Mucosa of descending colon (tissue), 3 donors: ENCODE measurements at regions not wholly inside any gene's neighbourhood (a gene's known extent, or its start where the extent isn't known, plus 50 kb on each side); places are given as distances from the start of the nearest gene placed in this dataset.
A peak's percentile ranks its signal among the peaks of the same experiment; 100 is the strongest.
"Not testable (repeated sequence)": the region's sequence is repeated elsewhere in the genome, so short reads cannot be mapped to it uniquely, and the experiment has no call there.

Experiments
- ATAC-seq: fragments of 200-7000 bp; cut with Tn5 transposase; one replicate; pipeline ENCODE4 v1.9.1; 2020; ENCODE audit warnings: mild to moderate bottlenecking, moderate library complexity
- DNase-seq, 3 donors: peaks; one replicate each; pipeline ENCODE4 v3.0.0-alpha.2; 2020
- H3K36me3 ChIP-seq: fragments of 200-600 bp; one replicate; pipeline ENCODE4 v1.8.0; 2021; ENCODE audit warnings: low read depth, mild to moderate bottlenecking
- H3K4me1 ChIP-seq: fragments of 200-600 bp; one replicate; pipeline ENCODE4 v1.8.0; 2021; ENCODE audit warnings: low read depth, mild to moderate bottlenecking
- H3K4me3 ChIP-seq: fragments of 200-600 bp; one replicate; pipeline ENCODE4 v1.8.0; 2021; ENCODE audit warnings: mild to moderate bottlenecking
- H3K9me3 ChIP-seq: fragments of 200-600 bp; one replicate; pipeline ENCODE4 v1.8.0; 2021; ENCODE audit warnings: mild to moderate bottlenecking
- intact Hi-C, 2 donors: fragments of 100-400 bp; cut with DNase I in 1 of 2; cut with micrococcal nuclease in 1 of 2; formaldehyde crosslinking; loops; one replicate each; pipeline versions ENCODE4 v1.11.0 to v1.11.1; 2022; cut with DNase I, micrococcal nuclease
- TF ChIP-seq, protein P1 (sequence below): fragments of 200-600 bp; IDR thresholded peaks from one replicate; pipeline ENCODE4 v1.8.0; 2022; ENCODE audit warnings: antibody characterized with exemption, mild to moderate bottlenecking
- donor health status: DM: no; HTN: no; CAD: no; lungs with moderate emphysema.
- donor health status: DM: no; HTN: no; CAD: no.
- donor health status: DM: no; HTN: yes; CAD: no.

DNA sequence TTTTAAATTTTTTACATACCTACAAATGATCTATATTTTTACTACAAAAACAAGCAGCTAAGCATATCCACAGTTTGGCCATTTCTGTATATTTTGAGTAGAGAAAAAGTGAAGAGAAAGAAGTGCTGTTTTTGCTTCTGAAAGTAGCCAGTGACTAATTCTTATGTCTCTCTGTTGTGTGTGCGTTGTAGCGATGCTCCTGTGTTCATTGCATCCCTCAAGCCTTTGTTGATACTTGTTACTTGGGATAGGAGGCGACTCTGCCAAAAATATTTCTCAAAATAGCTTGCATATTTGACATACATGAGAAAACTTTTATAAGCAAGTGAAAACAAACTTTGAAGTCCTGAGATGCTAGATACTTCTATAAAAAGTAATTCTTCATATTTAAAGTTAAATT, 714.1 kb downstream of the FSCB start:
- ATAC-seq (no peak), DNase-seq (no peak)
- Histone ChIP-seq H3K9me3 (no peaks in the 10 kb centered on the region), H3K4me3 (no peak overlapping the region), H3K4me1 (no peaks in the 10 kb centered on the region), H3K36me3 (no peaks in the 10 kb centered on the region)
- intact Hi-C loops = no loop called here
- TF ChIP-seq, protein P1, sequence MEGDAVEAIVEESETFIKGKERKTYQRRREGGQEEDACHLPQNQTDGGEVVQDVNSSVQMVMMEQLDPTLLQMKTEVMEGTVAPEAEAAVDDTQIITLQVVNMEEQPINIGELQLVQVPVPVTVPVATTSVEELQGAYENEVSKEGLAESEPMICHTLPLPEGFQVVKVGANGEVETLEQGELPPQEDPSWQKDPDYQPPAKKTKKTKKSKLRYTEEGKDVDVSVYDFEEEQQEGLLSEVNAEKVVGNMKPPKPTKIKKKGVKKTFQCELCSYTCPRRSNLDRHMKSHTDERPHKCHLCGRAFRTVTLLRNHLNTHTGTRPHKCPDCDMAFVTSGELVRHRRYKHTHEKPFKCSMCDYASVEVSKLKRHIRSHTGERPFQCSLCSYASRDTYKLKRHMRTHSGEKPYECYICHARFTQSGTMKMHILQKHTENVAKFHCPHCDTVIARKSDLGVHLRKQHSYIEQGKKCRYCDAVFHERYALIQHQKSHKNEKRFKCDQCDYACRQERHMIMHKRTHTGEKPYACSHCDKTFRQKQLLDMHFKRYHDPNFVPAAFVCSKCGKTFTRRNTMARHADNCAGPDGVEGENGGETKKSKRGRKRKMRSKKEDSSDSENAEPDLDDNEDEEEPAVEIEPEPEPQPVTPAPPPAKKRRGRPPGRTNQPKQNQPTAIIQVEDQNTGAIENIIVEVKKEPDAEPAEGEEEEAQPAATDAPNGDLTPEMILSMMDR = no peak

DNA sequence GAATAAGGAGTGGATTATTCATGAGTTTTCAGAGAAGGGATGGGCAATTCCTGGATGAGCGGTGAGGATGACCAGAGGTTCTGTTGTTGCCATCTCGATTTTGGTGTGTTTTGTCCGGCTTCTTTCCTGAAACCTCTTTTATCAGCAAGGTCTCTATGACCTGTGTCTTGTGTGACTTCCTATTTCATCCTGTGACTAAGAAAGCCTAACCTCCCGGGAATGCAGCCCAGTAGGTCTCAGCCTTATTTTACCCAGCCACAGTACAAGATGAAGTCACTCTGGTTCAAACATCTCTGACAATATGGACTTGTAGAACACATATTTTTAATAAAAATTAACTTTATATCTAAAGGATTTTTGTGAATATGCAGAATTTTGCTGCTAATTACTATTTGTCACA, 716.4 kb downstream of the FSCB start:
- no peaks in the 10 kb centered on the region for H3K36me3 ChIP-seq
- ATAC-seq (no peak), DNase-seq (no peak)
- TF ChIP-seq, protein P1 = no peak
- intact Hi-C loops = no loop called here
- no peaks in the 10 kb centered on the region for H3K4me1 ChIP-seq
- no peaks in the 10 kb centered on the region for H3K9me3 ChIP-seq
- no peak overlapping the region for H3K4me3 ChIP-seq

DNA sequence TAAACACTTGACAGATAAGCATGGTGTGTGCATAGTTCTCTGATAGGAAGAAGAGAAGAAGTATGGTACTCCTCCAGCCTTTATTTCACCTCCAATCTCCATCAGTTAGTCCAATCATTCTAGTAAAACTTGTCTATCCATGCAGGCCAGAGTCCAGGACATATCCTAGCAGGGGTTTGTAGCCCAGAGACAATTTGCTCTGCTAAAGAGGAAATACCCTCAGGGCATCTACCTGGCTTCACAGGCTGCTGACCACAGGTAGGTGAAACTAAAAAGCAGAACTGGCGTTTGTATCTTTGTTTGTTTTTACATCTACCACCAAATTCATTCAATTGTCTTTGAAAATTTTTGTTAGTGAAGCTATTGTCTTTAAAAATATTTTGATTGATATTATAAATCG, 717.6 kb downstream of the FSCB start:
- DNase-seq = no peak
- ATAC-seq = no peak
- Histone ChIP-seq H3K4me3 (no peak overlapping the region), H3K9me3 (no peaks in the 10 kb centered on the region), H3K36me3 (no peaks in the 10 kb centered on the region), H3K4me1 (no peaks in the 10 kb centered on the region)
- TF ChIP-seq, protein P1 = no peak
- intact Hi-C loops = no loop called here

DNA sequence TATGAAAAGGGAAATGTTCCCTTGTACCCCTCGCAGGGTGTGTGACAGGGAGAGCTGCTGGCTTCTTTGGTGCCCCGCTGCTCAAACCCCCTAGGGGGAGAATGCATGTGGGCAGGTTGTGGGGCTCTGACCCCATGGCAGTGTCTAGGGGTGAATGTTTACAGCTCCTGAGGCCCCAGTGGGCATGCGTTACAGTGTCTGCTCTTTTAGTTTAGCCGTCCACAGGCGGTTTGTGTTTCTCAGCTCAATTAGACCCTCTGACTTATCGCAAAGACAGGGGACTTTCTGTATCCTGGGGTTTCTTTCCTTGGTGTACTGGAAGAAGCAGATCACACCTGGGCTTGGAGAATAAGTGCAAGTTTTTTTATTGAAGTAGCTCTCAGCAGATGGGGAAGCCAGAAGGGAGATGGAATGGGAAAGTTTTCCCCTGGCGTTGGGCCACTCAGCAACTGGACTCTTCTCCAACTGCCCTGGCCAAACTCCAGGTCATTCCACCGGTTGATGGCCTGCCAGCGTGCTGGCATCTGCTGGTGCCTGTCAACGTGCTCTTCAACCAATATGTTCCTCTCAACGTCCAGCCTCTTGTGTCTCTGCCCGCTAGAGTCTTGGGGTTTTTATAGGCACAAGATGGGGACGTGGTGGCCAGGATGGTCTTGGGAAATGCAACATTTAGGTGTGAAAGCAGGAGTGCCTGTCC, 720.9 kb downstream of the FSCB start:
- H3K4me1 ChIP-seq = no peaks in the 10 kb centered on the region
- no peaks in the 10 kb centered on the region for H3K36me3 ChIP-seq
- TF ChIP-seq, protein P1 = no peak
- no peak overlapping the region for H3K4me3 ChIP-seq
- no peak for DNase-seq
- ATAC-seq = no peak
- intact Hi-C loops = no loop called here
- H3K9me3 ChIP-seq = no peaks in the 10 kb centered on the region

DNA sequence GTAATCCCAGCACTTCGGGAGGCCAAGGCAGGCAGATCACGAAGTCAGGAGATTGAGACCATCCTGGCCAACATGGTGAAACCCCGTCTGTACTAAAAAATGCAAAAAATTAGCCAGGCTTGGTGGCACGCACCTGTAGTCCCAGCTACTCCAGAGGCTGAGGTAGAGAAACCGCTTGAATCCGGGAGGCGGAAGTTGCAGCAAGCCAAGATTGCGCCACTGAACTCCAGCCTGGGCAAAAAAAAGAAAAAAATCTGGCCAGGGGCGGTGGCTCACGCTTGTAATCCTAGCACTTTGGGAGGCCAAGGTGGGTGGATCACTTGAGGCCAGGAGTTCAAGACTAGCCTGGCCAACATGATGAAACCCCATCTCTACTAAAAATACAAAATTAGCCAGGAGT, 722.7 kb downstream of the FSCB start:
- intact Hi-C loops = not testable (repeated sequence)

DNA sequence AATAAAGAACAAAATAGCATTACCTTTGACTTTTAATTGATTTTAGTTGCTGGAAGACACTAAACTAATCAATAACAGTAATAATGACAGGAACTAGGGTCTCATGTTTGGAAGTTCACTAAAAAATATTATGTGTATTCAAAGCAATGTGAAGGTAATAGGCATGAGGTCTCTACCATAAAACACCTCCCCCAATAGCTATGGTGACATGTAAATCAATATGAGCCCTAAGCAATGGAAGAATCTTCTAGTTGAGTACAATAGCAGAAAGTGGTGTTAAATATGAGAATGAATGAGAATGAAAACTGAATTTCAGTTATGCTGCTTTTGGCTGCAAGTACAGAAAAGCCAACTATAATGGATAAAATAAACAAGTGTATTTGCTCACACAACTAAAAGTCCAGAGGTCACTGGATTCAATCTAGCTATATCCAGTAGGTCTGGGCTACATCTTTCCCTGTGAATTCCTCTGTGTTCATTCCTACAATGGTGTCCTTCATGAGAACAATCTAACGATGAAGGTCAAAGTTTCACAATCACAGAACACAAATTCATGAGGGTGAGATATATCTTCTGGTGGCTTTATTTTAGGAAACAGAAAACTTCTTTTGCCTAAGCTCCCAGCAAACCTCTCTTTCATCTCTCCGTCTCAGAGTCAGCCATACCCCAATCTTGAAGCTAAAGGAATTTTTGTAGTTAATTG, 728.0 kb downstream of the FSCB start:
- no peak for DNase-seq
- peaks cover 3% of the 10 kb centered on the region for H3K9me3 ChIP-seq
- TF ChIP-seq, protein P1 = no peak
- peaks cover 2% of the 10 kb centered on the region for H3K4me1 ChIP-seq
- H3K4me3 ChIP-seq = no peak overlapping the region
- ATAC-seq = peak; percentile 45
- intact Hi-C loops = no loop called here
- H3K36me3 ChIP-seq = no peaks in the 10 kb centered on the region

More for the DNA sequence above, 722.7 kb downstream of the FSCB start:
- H3K4me1 ChIP-seq, H3K9me3 ChIP-seq, DNase-seq, H3K4me3 ChIP-seq, ATAC-seq, H3K36me3 ChIP-seq: not testable (repeated sequence)
